ENCODE measurements at regions not wholly inside any gene's neighbourhood (a gene's known extent, or its start where the extent isn't known, plus 50 kb on each side); places are given as distances from the start of the nearest gene placed in this dataset.

- no peak for TF ChIP-seq CTCF (IDR thresholded peaks at IDR 0.05; ENCODE audit: low read depth, low read length)
- no peak for TF ChIP-seq POLR2A (IDR thresholded peaks at IDR 0.05; ENCODE audit: extremely low read depth, insufficient read length)
- no peak for TF ChIP-seq MYC (IDR thresholded peaks at IDR 0.05; ENCODE audit: low read depth, low read length)
Observed at GRCh38 chr11:123373754-123374621, 56.1 kb upstream of the GRAMD1B start.

Data from NB4 (cell line).